ENCODE measurements at regions not wholly inside any gene's neighbourhood (a gene's known extent, or its start where the extent isn't known, plus 50 kb on each side); places are given as distances from the start of the nearest gene placed in this dataset.

GRCh38 chr6:149217466-149217888 lies 100.0 kb upstream of the TAB2 start:
- DNase-seq (ENCODE audit: low read depth), result no peak

GRCh38 chr6:149218471-149218870 lies 99.0 kb upstream of the TAB2 start:
- no peak for DNase-seq (ENCODE audit: low read depth)

GRCh38 chr6:149218915-149219314 lies 98.6 kb upstream of the TAB2 start:
- DNase-seq (ENCODE audit: low read depth), result no peak

- DNase-seq (ENCODE audit: low read depth), result no peak
These were observed 96.4 kb upstream of the TAB2 start for GRCh38 chr6:149220882-149221773.

GRCh38 chr6:149221774-149222070 lies 95.8 kb upstream of the TAB2 start:
- DNase-seq (ENCODE audit: low read depth), result no peak

GRCh38 chr6:149223120-149223903 lies 94.2 kb upstream of the TAB2 start:
- no peak for DNase-seq (ENCODE audit: low read depth)

- DNase-seq (ENCODE audit: low read depth), result no peak
These were observed 93.6 kb upstream of the TAB2 start for GRCh38 chr6:149223904-149224351.

GRCh38 chr6:149224399-149224798 lies 93.1 kb upstream of the TAB2 start:
- DNase-seq (ENCODE audit: low read depth), result no peak

GRCh38 chr6:149225370-149225769 lies 92.1 kb upstream of the TAB2 start:
- DNase-seq (ENCODE audit: low read depth), result no peak

GRCh38 chr6:149225946-149226345 lies 91.6 kb upstream of the TAB2 start:
- no peak for DNase-seq (ENCODE audit: low read depth)

- DNase-seq (ENCODE audit: low read depth), result no peak
These were observed 89.7 kb upstream of the TAB2 start for GRCh38 chr6:149227796-149228195.

- DNase-seq (ENCODE audit: low read depth), result no peak
These were observed 89.1 kb upstream of the TAB2 start for GRCh38 chr6:149228311-149228955.

- no peak for DNase-seq (ENCODE audit: low read depth)
These were observed 88.4 kb upstream of the TAB2 start for GRCh38 chr6:149229096-149229495.

- DNase-seq (ENCODE audit: low read depth), result no peak
These were observed 86.6 kb upstream of the TAB2 start for GRCh38 chr6:149230712-149231460.

GRCh38 chr6:149231778-149232177 lies 85.7 kb upstream of the TAB2 start:
- no peak for DNase-seq (ENCODE audit: low read depth)

GRCh38 chr6:149233056-149233715 lies 84.3 kb upstream of the TAB2 start:
- DNase-seq (ENCODE audit: low read depth), result peak; percentile 12

- DNase-seq (ENCODE audit: low read depth), result no peak
These were observed 83.2 kb upstream of the TAB2 start for GRCh38 chr6:149234051-149234962.

- no peak for DNase-seq (ENCODE audit: low read depth)
These were observed 82.4 kb upstream of the TAB2 start for GRCh38 chr6:149235130-149235561.

GRCh38 chr6:149236589-149236988 lies 80.9 kb upstream of the TAB2 start:
- DNase-seq (ENCODE audit: low read depth), result no peak

GRCh38 chr6:149237464-149237863 lies 80.0 kb upstream of the TAB2 start:
- no peak for DNase-seq (ENCODE audit: low read depth)
